T-cell (primary cell): ENCODE measurements at regions not wholly inside any gene's neighbourhood (a gene's known extent, or its start where the extent isn't known, plus 50 kb on each side); places are given as distances from the start of the nearest gene placed in this dataset.

ENCODE experiments used
- ATAC-seq, 4 experiments: fragments of 200-7000 bp in 3 of 4; fragments of 150-1000 bp in 1 of 4; cut with Tn5 transposase; replicated peaks in 1 of 4; 1 replicate in 3 of 4; 2 replicates in 1 of 4; pipeline ENCODE4 v1.10.0; 2021; ENCODE audit warnings: moderate library complexity in 3 of 4, mild to moderate bottlenecking in 2 of 4, moderate number of reproducible peaks in 1 of 4
- CTCF ChIA-PET, 2 donors: fragments of 300-600 bp; sonication (Branson Sonifier 250); formaldehyde crosslinking; loops; one replicate each; lab custom pipeline; 2022; ENCODE audit warnings: antibody characterized with exemption in 2 of 2; lab: Charles Lee
- POLR2A ChIA-PET, 2 donors: fragments of 300-600 bp; sonication (Branson Sonifier 250); formaldehyde crosslinking; loops; one replicate each; lab custom pipeline; 2022; ENCODE audit warnings: antibody characterized with exemption in 2 of 2; lab: Charles Lee
- DNase-seq, 35 experiments: peaks; one replicate each; pipeline versions ENCODE4 v3.0.0 to v3.0.0-alpha.2; 2013 to 2023
- H3K27ac ChIP-seq: one replicate; pipeline ENCODE4 v1.5.1; 2013; ENCODE audit warnings: low read length
- H3K27me3 ChIP-seq, 2 experiments: replicated peaks in 1 of 2; 1 replicate in 1 of 2; 2 replicates in 1 of 2; pipeline versions ENCODE4 v1.6.1 to v1.7.0; 2013; ENCODE audit warnings: low read length in 1 of 2, mixed read lengths in 1 of 2; ENCODE audit not compliant: control insufficient read depth in 2 of 2, insufficient read depth in 2 of 2; ENCODE audit errors: extremely low read depth in 1 of 2
- H3K36me3 ChIP-seq, 2 donors: 1 replicate in 1 of 2; 2 replicates in 1 of 2; pipeline versions ENCODE4 v1.6.1 to v1.7.0; 2013; ENCODE audit warnings: low read length in 1 of 2; ENCODE audit not compliant: control insufficient read depth in 2 of 2, insufficient read depth in 1 of 2; ENCODE audit errors: extremely low read depth in 1 of 2
- H3K4me1 ChIP-seq, 2 experiments: 1 replicate in 1 of 2; 2 replicates in 1 of 2; pipeline versions ENCODE4 v1.6.1 to v1.7.0; 2013; ENCODE audit warnings: low read length in 2 of 2, mixed read lengths in 1 of 2; ENCODE audit not compliant: insufficient read depth in 2 of 2, control insufficient read depth in 1 of 2; ENCODE audit errors: extremely low read depth in 1 of 2
- H3K4me3 ChIP-seq, 2 donors: 1 replicate in 1 of 2; 2 replicates in 1 of 2; pipeline versions ENCODE4 v1.5.1 to v1.7.0; 2013; ENCODE audit warnings: mild to moderate bottlenecking in 2 of 2, low read length in 1 of 2, moderate library complexity in 1 of 2; ENCODE audit not compliant: control insufficient read depth in 1 of 2; ENCODE audit errors: extremely low read depth in 1 of 2
- H3K9me3 ChIP-seq: 2 replicates; pipeline ENCODE4 v1.7.0; 2013
- H3K27ac Mint-ChIP-seq, 2 donors: one replicate each; pipeline ENCODE4 v1.8.0; 2020 to 2021; ENCODE audit warnings: mild to moderate bottlenecking in 2 of 2, mixed read lengths in 2 of 2
- H3K27me3 Mint-ChIP-seq, 2 donors: one replicate each; pipeline ENCODE4 v1.8.0; 2021 to 2022; ENCODE audit warnings: mixed read lengths in 2 of 2
- H3K36me3 Mint-ChIP-seq: one replicate; pipeline ENCODE4 v1.8.0; 2021; ENCODE audit warnings: mixed read lengths
- H3K4me1 Mint-ChIP-seq, 3 donors: one replicate each; pipeline ENCODE4 v1.8.0; 2020 to 2022; ENCODE audit warnings: mixed read lengths in 3 of 3, mild to moderate bottlenecking in 1 of 3
- H3K4me3 Mint-ChIP-seq, 3 donors: one replicate each; pipeline ENCODE4 v1.8.0; 2020 to 2022; ENCODE audit warnings: mild to moderate bottlenecking in 3 of 3, mixed read lengths in 3 of 3, moderate library complexity in 3 of 3
- H3K9me3 Mint-ChIP-seq, 3 donors: one replicate each; pipeline ENCODE4 v1.8.0; 2020 to 2022; ENCODE audit warnings: mixed read lengths in 3 of 3
- WGBS: methylation state at CpG from one replicate; pipeline ENCODE4 v1.1.5; 2013; ENCODE audit warnings: missing lambda C conversion rate; ENCODE audit not compliant: insufficient coverage; 5-methylcytosine and 5-hydroxymethylcytosine counted together

DNA sequence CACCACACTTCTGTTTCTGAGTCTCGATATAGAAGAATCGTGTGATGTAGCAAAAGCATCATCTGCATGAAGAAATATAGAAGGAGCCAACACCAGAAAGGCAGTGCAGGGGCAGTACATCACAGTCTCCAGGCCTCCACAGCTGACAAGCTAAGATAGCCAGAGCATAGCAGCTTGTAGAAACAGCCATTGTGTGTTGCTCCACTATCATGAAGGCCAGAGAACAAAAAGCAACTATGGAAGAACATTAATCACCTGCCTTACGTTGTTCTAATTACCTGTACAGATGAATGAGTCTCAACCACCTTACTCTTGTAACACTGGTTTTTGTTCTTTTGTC is 129.0 kb downstream of the RND3 start:
- no peak for DNase-seq
- Histone ChIP-seq H3K27me3 (no peaks in the 10 kb centered on the region), H3K4me1 (no peaks in the 10 kb centered on the region), H3K4me3 (no peak overlapping the region), H3K36me3 (no peaks in the 10 kb centered on the region), H3K9me3 (no peaks in the 10 kb centered on the region), H3K27ac (no peak overlapping the region)
- H3K27ac Mint-ChIP-seq: no peak overlapping the region
- ChIA-PET POLR2A (no interaction called here), CTCF (no interaction called here)
- no peaks in the 10 kb centered on the region for H3K4me1 Mint-ChIP-seq
- H3K27me3 Mint-ChIP-seq: no peaks in the 10 kb centered on the region
- ATAC-seq: no peak
- no peak overlapping the region for H3K4me3 Mint-ChIP-seq
- no peaks in the 10 kb centered on the region for H3K36me3 Mint-ChIP-seq
- 50% methylated on average over 1 of the region's 3 CpGs for WGBS
- H3K9me3 Mint-ChIP-seq: peaks cover 1 to 6% (median 6%) of the 10 kb centered on the region in 3 donors

- H3K9me3 Mint-ChIP-seq: peaks cover 4 to 7% (median 6%) of the 10 kb centered on the region in 3 donors
- no CpG with 5 or more reads among the region's 2 CpGs for WGBS
- CTCF ChIA-PET: no interaction called here
- Histone ChIP-seq H3K4me3 (no peak overlapping the region), H3K4me1 (no peaks in the 10 kb centered on the region), H3K27ac (no peak overlapping the region), H3K27me3 (no peaks in the 10 kb centered on the region), H3K9me3 (no peaks in the 10 kb centered on the region), H3K36me3 (no peaks in the 10 kb centered on the region)
- no peaks in the 10 kb centered on the region for H3K27me3 Mint-ChIP-seq
- no peaks in the 10 kb centered on the region for H3K36me3 Mint-ChIP-seq
- ATAC-seq: no peak
- no peaks in the 10 kb centered on the region for H3K4me1 Mint-ChIP-seq
- H3K4me3 Mint-ChIP-seq: no peak overlapping the region
- no peak overlapping the region for H3K27ac Mint-ChIP-seq
- POLR2A ChIA-PET: no interaction called here
- DNase-seq: no peak
These were observed 129.5 kb downstream of the RND3 start for GRCh38 chr2:150357770-150358467.

DNA sequence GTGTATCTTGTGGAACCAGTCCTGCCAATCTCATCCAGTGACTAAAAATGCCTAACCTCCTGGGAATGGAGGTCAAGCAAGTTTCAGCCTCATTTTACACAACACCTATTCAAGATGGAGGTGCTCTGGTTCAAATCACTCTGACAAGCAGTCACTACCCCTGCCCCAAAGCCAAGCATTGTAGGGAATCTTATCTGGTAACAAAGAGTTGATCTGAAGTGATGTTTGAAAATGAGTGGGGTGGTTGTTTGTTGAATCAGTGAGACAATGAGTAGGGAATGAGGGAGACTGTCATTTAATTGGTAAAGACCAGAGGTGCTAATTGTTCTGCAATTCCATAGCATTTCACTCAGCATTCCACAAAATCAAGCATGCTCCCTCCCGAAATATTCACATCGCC is 132.0 kb downstream of the RND3 start:
- Mint-ChIP-seq H3K27me3 (no peaks in the 10 kb centered on the region), H3K4me1 (no peaks in the 10 kb centered on the region), H3K36me3 (no peaks in the 10 kb centered on the region), H3K9me3 (peaks cover 4 to 7% (median 6%) of the 10 kb centered on the region in 3 donors), H3K4me3 (no peak overlapping the region), H3K27ac (no peak overlapping the region)
- ATAC-seq (no peak), DNase-seq (no peak)
- no peaks in the 10 kb centered on the region for H3K27me3 ChIP-seq
- no peak overlapping the region for H3K27ac ChIP-seq
- no peaks in the 10 kb centered on the region for H3K36me3 ChIP-seq
- no peaks in the 10 kb centered on the region for H3K4me1 ChIP-seq
- no peak overlapping the region for H3K4me3 ChIP-seq
- 76% methylated on average over 2 of the region's 2 CpGs for WGBS
- H3K9me3 ChIP-seq: no peaks in the 10 kb centered on the region
- CTCF ChIA-PET: no interaction called here
- POLR2A ChIA-PET: no interaction called here

DNA sequence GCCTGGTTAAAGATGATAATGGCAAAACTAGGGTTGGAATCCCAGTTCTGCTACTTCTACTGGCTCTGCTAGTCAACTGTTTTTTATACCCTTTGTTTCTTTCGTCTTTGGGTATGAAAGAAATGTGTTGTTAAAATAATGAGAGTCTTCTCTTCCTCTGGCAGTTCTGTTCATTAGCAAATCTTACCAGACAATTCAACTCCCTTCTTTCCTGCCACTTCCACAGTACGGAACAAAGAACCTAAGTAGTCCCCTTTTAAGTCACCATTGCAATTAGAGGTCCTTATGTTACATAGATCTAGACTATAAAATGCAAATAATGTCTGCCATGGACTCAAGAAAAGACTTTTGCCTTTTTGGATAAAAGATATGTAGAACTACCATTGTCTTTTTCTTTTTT is 134.1 kb downstream of the RND3 start:
- Mint-ChIP-seq H3K27ac (no peak overlapping the region), H3K9me3 (peaks cover 4 to 7% (median 6%) of the 10 kb centered on the region in 3 donors), H3K27me3 (no peaks in the 10 kb centered on the region), H3K4me3 (no peak overlapping the region), H3K36me3 (no peaks in the 10 kb centered on the region), H3K4me1 (no peaks in the 10 kb centered on the region)
- H3K4me1 ChIP-seq: no peaks in the 10 kb centered on the region
- CTCF ChIA-PET: no interaction called here
- no peaks in the 10 kb centered on the region for H3K36me3 ChIP-seq
- H3K27me3 ChIP-seq: no peaks in the 10 kb centered on the region
- H3K9me3 ChIP-seq: no peaks in the 10 kb centered on the region
- DNase-seq (no peak), ATAC-seq (no peak)
- no CpG with 5 or more reads among the region's 2 CpGs for WGBS
- POLR2A ChIA-PET: no interaction called here
- no peak overlapping the region for H3K4me3 ChIP-seq
- H3K27ac ChIP-seq: no peak overlapping the region

GRCh38 chr2:150351922-150352321 is 135.5 kb downstream of the RND3 start:
- Mint-ChIP-seq H3K4me3 (no peak overlapping the region), H3K36me3 (no peaks in the 10 kb centered on the region), H3K4me1 (no peaks in the 10 kb centered on the region), H3K27me3 (no peaks in the 10 kb centered on the region), H3K27ac (no peak overlapping the region), H3K9me3 (peaks cover 6 to 7% (median 6%) of the 10 kb centered on the region in 3 donors)
- no peak overlapping the region for H3K27ac ChIP-seq
- no peaks in the 10 kb centered on the region for H3K4me1 ChIP-seq
- POLR2A ChIA-PET: no interaction called here
- H3K36me3 ChIP-seq: no peaks in the 10 kb centered on the region
- CTCF ChIA-PET: no interaction called here
- DNase-seq (no peak), ATAC-seq (no peak)
- no peak overlapping the region for H3K4me3 ChIP-seq
- H3K27me3 ChIP-seq: no peaks in the 10 kb centered on the region
- no peaks in the 10 kb centered on the region for H3K9me3 ChIP-seq

DNA sequence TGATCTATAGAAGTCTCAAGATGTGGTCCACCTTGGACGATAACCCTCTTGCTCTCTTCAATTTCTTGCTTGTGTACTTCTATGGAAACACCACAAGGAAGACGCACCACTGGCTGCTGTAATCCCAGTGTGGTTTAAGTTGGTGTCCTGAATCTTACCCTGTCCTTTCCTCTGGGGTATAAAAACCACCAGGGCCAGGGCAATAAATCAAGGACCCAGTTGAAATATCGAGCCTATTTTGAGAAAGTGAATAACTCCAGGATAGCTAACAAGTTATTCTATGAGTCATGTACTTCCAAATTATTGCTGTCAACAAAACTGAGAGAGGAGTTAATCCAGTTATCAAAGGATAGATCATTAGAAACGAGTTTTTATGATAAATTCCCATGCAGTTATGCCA is 137.0 kb downstream of the RND3 start:
- Mint-ChIP-seq H3K4me3 (no peak overlapping the region), H3K4me1 (no peaks in the 10 kb centered on the region), H3K27me3 (no peaks in the 10 kb centered on the region), H3K36me3 (no peaks in the 10 kb centered on the region), H3K9me3 (peaks cover 7 to 12% (median 9%) of the 10 kb centered on the region in 3 donors), H3K27ac (no peak overlapping the region)
- Histone ChIP-seq H3K9me3 (no peaks in the 10 kb centered on the region), H3K4me1 (no peaks in the 10 kb centered on the region), H3K4me3 (no peak overlapping the region), H3K27me3 (no peaks in the 10 kb centered on the region), H3K27ac (no peak overlapping the region), H3K36me3 (no peaks in the 10 kb centered on the region)
- ChIA-PET CTCF (interaction anchor here in 1 of 2 donors (0.7 kb wide), 1 partner anchor 24 kb away, joined by 3 read pairs; no protein-coding TSS in a partner anchor), POLR2A (no interaction called here)
- ATAC-seq: no peak
- DNase-seq: no peak
- WGBS: no CpG with 5 or more reads among the region's 4 CpGs

DNA sequence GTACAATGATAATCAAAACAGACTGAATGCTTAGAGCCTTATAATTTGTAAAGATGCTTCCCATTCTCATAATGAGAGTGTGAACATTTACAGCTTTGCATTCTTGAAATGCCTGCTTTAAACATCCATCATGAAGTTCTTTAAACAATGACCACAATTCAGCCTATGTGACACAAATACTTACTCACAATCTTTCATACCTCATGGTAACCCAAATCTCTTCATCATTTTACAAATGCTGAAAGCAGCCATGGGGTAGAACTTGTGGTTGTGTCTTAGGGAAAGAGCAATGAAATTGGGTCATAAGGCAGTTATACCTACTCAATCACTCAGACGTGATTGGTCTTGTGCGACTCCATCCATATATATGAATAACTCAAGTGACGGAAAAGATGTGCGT is 140.7 kb downstream of the RND3 start:
- Mint-ChIP-seq H3K4me1 (no peaks in the 10 kb centered on the region), H3K4me3 (no peak overlapping the region), H3K9me3 (peaks cover 0 to 8% (median 3%) of the 10 kb centered on the region in 3 donors), H3K27me3 (no peaks in the 10 kb centered on the region), H3K27ac (no peak overlapping the region), H3K36me3 (no peaks in the 10 kb centered on the region)
- ChIA-PET POLR2A (no interaction called here), CTCF (no interaction called here)
- Histone ChIP-seq H3K9me3 (no peaks in the 10 kb centered on the region), H3K4me1 (no peaks in the 10 kb centered on the region), H3K4me3 (no peak overlapping the region), H3K27me3 (no peaks in the 10 kb centered on the region), H3K27ac (no peak overlapping the region), H3K36me3 (no peaks in the 10 kb centered on the region)
- no CpG with 5 or more reads among the region's 4 CpGs for WGBS
- ATAC-seq (no peak), DNase-seq (no peak)
